NOMO-1 treated with DMSO at 0.1 percent for 48 hours (cell line): ENCODE measurements at regions not wholly inside any gene's neighbourhood (a gene's known extent, or its start where the extent isn't known, plus 50 kb on each side); places are given as distances from the start of the nearest gene placed in this dataset.
A peak's percentile ranks its signal among the peaks of the same experiment; 100 is the strongest.

Experiments
- DNase-seq: peaks from one replicate; lab custom pipeline; 2025; ENCODE audit not compliant: unreplicated experiment; lab: John Stamatoyannopoulos, UW

GRCh38 chr2:155442088-155442487 is 743.6 kb downstream of the KCNJ3 start:
- DNase-seq: no peak

GRCh38 chr2:155431004-155431507 is 732.6 kb downstream of the KCNJ3 start:
- no peak for DNase-seq

- no peak for DNase-seq
Measured at GRCh38 chr2:155427470-155427869, 729.0 kb downstream of the KCNJ3 start.

GRCh38 chr2:155424518-155424917 is 726.0 kb downstream of the KCNJ3 start:
- peak; percentile 58 for DNase-seq

- no peak for DNase-seq
Measured at GRCh38 chr2:155418753-155419152, 720.3 kb downstream of the KCNJ3 start.

- peak; percentile 71 for DNase-seq
Measured at GRCh38 chr2:155412598-155412997, 714.1 kb downstream of the KCNJ3 start.

GRCh38 chr2:155404433-155405002 is 706.0 kb downstream of the KCNJ3 start:
- DNase-seq: no peak

GRCh38 chr2:155393406-155393805 is 694.9 kb downstream of the KCNJ3 start:
- no peak for DNase-seq

GRCh38 chr2:155391613-155392130 is 693.2 kb downstream of the KCNJ3 start:
- DNase-seq: no peak

GRCh38 chr2:155389224-155389623 is 690.7 kb downstream of the KCNJ3 start:
- no peak for DNase-seq

- DNase-seq: no peak
Measured at GRCh38 chr2:155384555-155385123, 686.1 kb downstream of the KCNJ3 start.

GRCh38 chr2:155382776-155383175 is 684.3 kb downstream of the KCNJ3 start:
- DNase-seq: no peak

- no peak for DNase-seq
Measured at GRCh38 chr2:155381436-155381835, 682.9 kb downstream of the KCNJ3 start.

GRCh38 chr2:155379494-155379893 is 681.0 kb downstream of the KCNJ3 start:
- peak; percentile 4 for DNase-seq

GRCh38 chr2:155377931-155378444 is 679.5 kb downstream of the KCNJ3 start:
- DNase-seq: no peak

- DNase-seq: peak; percentile 38
Measured at GRCh38 chr2:155377266-155377680, 678.8 kb downstream of the KCNJ3 start.

GRCh38 chr2:155372969-155373368 is 674.5 kb downstream of the KCNJ3 start:
- peak; percentile 70 for DNase-seq

GRCh38 chr2:155368934-155369333 is 670.4 kb downstream of the KCNJ3 start:
- no peak for DNase-seq

- no peak for DNase-seq
Measured at GRCh38 chr2:155364766-155365165, 666.3 kb downstream of the KCNJ3 start.

GRCh38 chr2:155363349-155363888 is 664.9 kb downstream of the KCNJ3 start:
- DNase-seq: no peak

GRCh38 chr2:155357172-155357571 is 658.7 kb downstream of the KCNJ3 start:
- no peak for DNase-seq

- no peak for DNase-seq
Measured at GRCh38 chr2:155356250-155356649, 657.8 kb downstream of the KCNJ3 start.
